ENCODE measurements at regions not wholly inside any gene's neighbourhood (a gene's known extent, or its start where the extent isn't known, plus 50 kb on each side); places are given as distances from the start of the nearest gene placed in this dataset.

- no peaks in the 10 kb centered on the region for H4K20me1 ChIP-seq (ENCODE audit: control insufficient read depth, extremely low read depth, insufficient read depth, low read length)
- DNase-seq (ENCODE audit: low read depth, low spot score) (peak; percentile 96), FAIRE-seq (peak; percentile 65)
- peak overlapping the region; percentile 95 for H3K27ac ChIP-seq (ENCODE audit: control insufficient read depth, insufficient read depth, low read length)
- no peaks in the 10 kb centered on the region for H3K36me3 ChIP-seq (ENCODE audit: control insufficient read depth in 2 of 2, extremely low read depth in 1 of 2, insufficient read depth in 2 of 2, low read length in 2 of 2)
- dilution Hi-C loops (cut with MboI; ENCODE audit: extremely low pct_ligation_motif_present, low sequenced_read_pairs): no loop called here
- H3K9ac ChIP-seq (ENCODE audit: control insufficient read depth, extremely low read depth, insufficient read depth, low read length): peak overlapping the region; percentile 93
- no peaks in the 10 kb centered on the region for H3K9me1 ChIP-seq (ENCODE audit: control insufficient read depth, extremely low read depth, insufficient read depth, low read length)
- H2AFZ ChIP-seq (ENCODE audit: control insufficient read depth, low read length): peak overlapping the region; percentile 58
- no peaks in the 10 kb centered on the region for H3K9me3 ChIP-seq (ENCODE audit: control insufficient read depth, low read depth, low read length)
- no peaks in the 10 kb centered on the region for H3K79me2 ChIP-seq (ENCODE audit: control insufficient read depth, insufficient read depth, low read length)
- H3K27me3 ChIP-seq (ENCODE audit: control insufficient read depth, extremely low read depth, insufficient read depth, low read length): no peaks in the 10 kb centered on the region
- H3K4me3 ChIP-seq (ENCODE audit: control insufficient read depth in 2 of 3, extremely low read depth in 1 of 3, insufficient read depth in 2 of 3, low read depth in 1 of 3, low read length in 3 of 3): peak overlapping the region; percentile 60 to 95 (median 89)
- H3K4me1 ChIP-seq (ENCODE audit: control insufficient read depth, extremely low read depth, insufficient read depth, low read length): peaks cover 13% of the 10 kb centered on the region
- TF ChIP-seq CTCF (optimal IDR thresholded peaks at IDR 0.05 in 1 of 3, IDR thresholded peaks at IDR 0.05 in 1 of 3, conservative IDR thresholded peaks at IDR 0.05 in 1 of 3; ENCODE audit: extremely low read depth in 1 of 3, insufficient read depth in 2 of 3, low read length in 3 of 3): no peak
- H3K4me2 ChIP-seq (ENCODE audit: control insufficient read depth, extremely low read depth, insufficient read depth, low read depth, low read length): peak overlapping the region; percentile 99
These were observed 100.6 kb upstream of the PRSS16 start for GRCh38 chr6:27146706-27147505.

- H3K27me3 ChIP-seq (ENCODE audit: control insufficient read depth, extremely low read depth, insufficient read depth, low read length): no peaks in the 10 kb centered on the region
- H3K9me1 ChIP-seq (ENCODE audit: control insufficient read depth, extremely low read depth, insufficient read depth, low read length): no peaks in the 10 kb centered on the region
- no peak overlapping the region for H3K4me2 ChIP-seq (ENCODE audit: control insufficient read depth, extremely low read depth, insufficient read depth, low read depth, low read length)
- FAIRE-seq: no peak
- H3K4me3 ChIP-seq (ENCODE audit: control insufficient read depth in 2 of 3, extremely low read depth in 1 of 3, insufficient read depth in 2 of 3, low read depth in 1 of 3, low read length in 3 of 3): no peak overlapping the region
- dilution Hi-C loops (cut with MboI; ENCODE audit: extremely low pct_ligation_motif_present, low sequenced_read_pairs): no loop called here
- H3K79me2 ChIP-seq (ENCODE audit: control insufficient read depth, insufficient read depth, low read length): no peaks in the 10 kb centered on the region
- H3K9ac ChIP-seq (ENCODE audit: control insufficient read depth, extremely low read depth, insufficient read depth, low read length): no peak overlapping the region
- no peaks in the 10 kb centered on the region for H4K20me1 ChIP-seq (ENCODE audit: control insufficient read depth, extremely low read depth, insufficient read depth, low read length)
- TF ChIP-seq CTCF (optimal IDR thresholded peaks at IDR 0.05 in 1 of 3, IDR thresholded peaks at IDR 0.05 in 1 of 3, conservative IDR thresholded peaks at IDR 0.05 in 1 of 3; ENCODE audit: extremely low read depth in 1 of 3, insufficient read depth in 2 of 3, low read length in 3 of 3): no peak
- no peak for TF ChIP-seq EZH2 (IDR thresholded peaks at IDR 0.05; ENCODE audit: low read length)
- no peak for DNase-seq (ENCODE audit: low read depth, low spot score)
- peaks cover 13% of the 10 kb centered on the region for H3K4me1 ChIP-seq (ENCODE audit: control insufficient read depth, extremely low read depth, insufficient read depth, low read length)
- no peak overlapping the region for H3K27ac ChIP-seq (ENCODE audit: control insufficient read depth, insufficient read depth, low read length)
- H3K36me3 ChIP-seq (ENCODE audit: control insufficient read depth in 2 of 2, extremely low read depth in 1 of 2, insufficient read depth in 2 of 2, low read length in 2 of 2): no peaks in the 10 kb centered on the region
- H2AFZ ChIP-seq (ENCODE audit: control insufficient read depth, low read length): no peak overlapping the region
- H3K9me3 ChIP-seq (ENCODE audit: control insufficient read depth, low read depth, low read length): no peaks in the 10 kb centered on the region
These were observed 99.1 kb upstream of the PRSS16 start for GRCh38 chr6:27148404-27148795.
